GM21825 (cell line): ENCODE measurements at regions not wholly inside any gene's neighbourhood (a gene's known extent, or its start where the extent isn't known, plus 50 kb on each side); places are given as distances from the start of the nearest gene placed in this dataset.

Experiments used
- ATAC-seq: cut with Tn5 transposase; IDR thresholded peaks from one replicate; pipeline ENCODE4 v1.9.1; 2021; ENCODE audit warnings: mild to moderate bottlenecking, moderate library complexity; ENCODE audit not compliant: unreplicated experiment

GRCh38 chr20:60921022-60921622, 330.9 kb upstream of the CDH4 start:
- ATAC-seq: no peak

- no peak for ATAC-seq
Measured at GRCh38 chr20:60926831-60927230, 325.2 kb upstream of the CDH4 start.

GRCh38 chr20:60928341-60928740, 323.7 kb upstream of the CDH4 start:
- no peak for ATAC-seq

GRCh38 chr20:60930023-60930790, 321.9 kb upstream of the CDH4 start:
- ATAC-seq: no peak

- no peak for ATAC-seq
Measured at GRCh38 chr20:60931696-60932095, 320.4 kb upstream of the CDH4 start.

- no peak for ATAC-seq
Measured at GRCh38 chr20:60934724-60935123, 317.3 kb upstream of the CDH4 start.

GRCh38 chr20:60935971-60936370, 316.1 kb upstream of the CDH4 start:
- no peak for ATAC-seq

GRCh38 chr20:60937585-60937984, 314.5 kb upstream of the CDH4 start:
- ATAC-seq: no peak

GRCh38 chr20:60941379-60941778, 310.7 kb upstream of the CDH4 start:
- no peak for ATAC-seq

GRCh38 chr20:60947819-60948218, 304.2 kb upstream of the CDH4 start:
- ATAC-seq: no peak

GRCh38 chr20:60948224-60948623, 303.8 kb upstream of the CDH4 start:
- no peak for ATAC-seq

- no peak for ATAC-seq
Measured at GRCh38 chr20:60950561-60950960, 301.5 kb upstream of the CDH4 start.

- ATAC-seq: no peak
Measured at GRCh38 chr20:60950974-60951373, 301.1 kb upstream of the CDH4 start.

- ATAC-seq: no peak
Measured at GRCh38 chr20:60952861-60953260, 299.2 kb upstream of the CDH4 start.

GRCh38 chr20:60953321-60953720, 298.7 kb upstream of the CDH4 start:
- ATAC-seq: no peak

GRCh38 chr20:60955706-60956105, 296.4 kb upstream of the CDH4 start:
- ATAC-seq: no peak

GRCh38 chr20:60956194-60956593, 295.9 kb upstream of the CDH4 start:
- no peak for ATAC-seq

GRCh38 chr20:60957621-60958020, 294.4 kb upstream of the CDH4 start:
- ATAC-seq: no peak

GRCh38 chr20:60959971-60960370, 292.1 kb upstream of the CDH4 start:
- no peak for ATAC-seq

- no peak for ATAC-seq
Measured at GRCh38 chr20:60960500-60960899, 291.6 kb upstream of the CDH4 start.

- ATAC-seq: no peak
Measured at GRCh38 chr20:60961551-60961950, 290.5 kb upstream of the CDH4 start.

GRCh38 chr20:60962367-60963045, 289.6 kb upstream of the CDH4 start:
- ATAC-seq: no peak
